ENCODE measurements at regions not wholly inside any gene's neighbourhood (a gene's known extent, or its start where the extent isn't known, plus 50 kb on each side); places are given as distances from the start of the nearest gene placed in this dataset.

- H3K9ac ChIP-seq (ENCODE audit: control insufficient read depth, insufficient read depth, low read length) = no peak overlapping the region
- CTCF ChIA-PET = no interaction called here
- WGBS (ENCODE audit: insufficient coverage, insufficient replicate concordance, low lambda C conversion rate, missing lambda C conversion rate) = 0% methylated on average over 1 of the region's 1 CpG
Measured at GRCh38 chr4:142961866-142962265, 115.8 kb upstream of the INPP4B start.

GRCh38 chr4:142974328-142974727 lies 128.2 kb upstream of the INPP4B start:
- FAIRE-seq (no peak), ATAC-seq (no peak), DNase-seq (ENCODE audit: low read depth, low spot score) (no peak)
- ChIA-PET SMC1A (ENCODE audit: uncharacterized antibody, unreplicated experiment) (interaction anchor here (0.9 kb wide), 1 partner anchor 53 kb away, joined by 4 read pairs; no protein-coding TSS in a partner anchor), POLR2A (no interaction called here), CTCF (no interaction called here), RAD21 (ENCODE audit: unreplicated experiment) (no interaction called here)
- H3K4me3 ChIP-seq = no peak overlapping the region
- H3K4me2 ChIP-seq (ENCODE audit: control insufficient read depth, insufficient read depth) = no peak overlapping the region
- H3K4me1 ChIP-seq (ENCODE audit: control insufficient read depth, insufficient read depth, low read length) = no peaks in the 10 kb centered on the region
- no peaks in the 10 kb centered on the region for H3K36me3 ChIP-seq (ENCODE audit: control insufficient read depth in 2 of 2, insufficient read depth in 2 of 2, low read length in 1 of 2)
- no peak overlapping the region for H3K27ac ChIP-seq (ENCODE audit: control insufficient read depth, insufficient read depth)
- no TSS peak for BruUV-seq (replicated peaks)
- no peak for TF ChIP-seq KLF5 (IDR thresholded peaks at IDR 0.05; ENCODE audit: partially characterized antibody)
- TF ChIP-seq BMI1 (IDR thresholded peaks at IDR 0.05; ENCODE audit: borderline replicate concordance) = no peak
- no peak for TF ChIP-seq PML (IDR thresholded peaks at IDR 0.05; ENCODE audit: low read length)
- TF ChIP-seq NFIC (IDR thresholded peaks at IDR 0.05; ENCODE audit: low read depth, low read length) = no peak
- TF ChIP-seq GABPA (IDR thresholded peaks at IDR 0.05; ENCODE audit: low read depth) = no peak
- no peaks in the 10 kb centered on the region for H3K79me2 ChIP-seq (ENCODE audit: control insufficient read depth, insufficient read depth, low read length)
- in situ Hi-C loops (cut with MboI) (no loop called here), intact Hi-C loops (cut with micrococcal nuclease; ENCODE audit: unreplicated experiment) (no loop called here)
- H3K27me3 ChIP-seq (replicated peaks in 1 of 2; ENCODE audit: control insufficient read depth in 2 of 2, insufficient read depth in 2 of 2, low read length in 1 of 2) = no peaks in the 10 kb centered on the region
- H4K20me1 ChIP-seq (ENCODE audit: control insufficient read depth, insufficient read depth) = no peaks in the 10 kb centered on the region
- H3K9ac ChIP-seq (ENCODE audit: control insufficient read depth, insufficient read depth, low read length) = no peak overlapping the region
- H3K9me3 ChIP-seq (replicated peaks; ENCODE audit: control insufficient read depth, insufficient read depth, low read length) = no peaks in the 10 kb centered on the region
- no peak overlapping the region for H2AFZ ChIP-seq (ENCODE audit: control insufficient read depth, low read depth, low read length)

More at GRCh38 chr4:142961866-142962265, 115.8 kb upstream of the INPP4B start:
- DNase-seq (ENCODE audit: low read depth, low spot score) (no peak), FAIRE-seq (no peak), ATAC-seq (peak; percentile 27; the same call in 1 of the 3 replicates)
- no peaks in the 10 kb centered on the region for H4K20me1 ChIP-seq (ENCODE audit: control insufficient read depth, insufficient read depth)
- ChIA-PET SMC1A (ENCODE audit: uncharacterized antibody, unreplicated experiment) (no interaction called here), POLR2A (no interaction called here), RAD21 (ENCODE audit: unreplicated experiment) (no interaction called here)
- intact Hi-C loops (cut with micrococcal nuclease; ENCODE audit: unreplicated experiment) (no loop called here), in situ Hi-C loops (cut with MboI) (no loop called here)
- H3K4me3 ChIP-seq = no peak overlapping the region
- H3K79me2 ChIP-seq (ENCODE audit: control insufficient read depth, insufficient read depth, low read length) = no peaks in the 10 kb centered on the region
- H3K4me2 ChIP-seq (ENCODE audit: control insufficient read depth, insufficient read depth) = no peak overlapping the region
- peak; percentile 69; the same call in 1 of the 2 replicates for TF ChIP-seq SPI1 (IDR thresholded peaks at IDR 0.05; ENCODE audit: borderline replicate concordance, insufficient read depth, low read depth, low read length)
- no peak for TF ChIP-seq MXI1 (IDR thresholded peaks at IDR 0.05; ENCODE audit: low read depth, low read length)
- H2AFZ ChIP-seq (ENCODE audit: control insufficient read depth, low read depth, low read length) = no peak overlapping the region
- H3K9me3 ChIP-seq (replicated peaks; ENCODE audit: control insufficient read depth, insufficient read depth, low read length) = no peaks in the 10 kb centered on the region
- H3K27me3 ChIP-seq (replicated peaks in 1 of 2; ENCODE audit: control insufficient read depth in 2 of 2, insufficient read depth in 2 of 2, low read length in 1 of 2) = no peaks in the 10 kb centered on the region
- H3K36me3 ChIP-seq (ENCODE audit: control insufficient read depth in 2 of 2, insufficient read depth in 2 of 2, low read length in 1 of 2) = no peaks in the 10 kb centered on the region
- BruUV-seq (replicated peaks) = no TSS peak
- H3K4me1 ChIP-seq (ENCODE audit: control insufficient read depth, insufficient read depth, low read length) = no peaks in the 10 kb centered on the region
- H3K27ac ChIP-seq (ENCODE audit: control insufficient read depth, insufficient read depth) = no peak overlapping the region
